ENCODE measurements at regions not wholly inside any gene's neighbourhood (a gene's known extent, or its start where the extent isn't known, plus 50 kb on each side); places are given as distances from the start of the nearest gene placed in this dataset.

- TF ChIP-seq ZFHX2 (tag by site-specific recombination; conservative IDR thresholded peaks at IDR 0.05) = 0 out of 2 replicates have a peak, but pooled peaks have one; percentile 9
- no peak for TF ChIP-seq SCRT1 (tag by site-specific recombination; IDR thresholded peaks at IDR 0.05; ENCODE audit: borderline replicate concordance)
These were observed 195.0 kb upstream of the CEP162 start (continued) for GRCh38 chr6:84422380-84422968.

- ChIA-PET POLR2A (interaction anchor here (0.5 kb wide), 1 partner anchor 24 kb away, joined by 3 read pairs; no protein-coding TSS in a partner anchor), CTCF (interaction anchor here (0.6 to 2.2 kb wide), 12 partner anchors 8 to 1613 kb away, joined by 3 to 44 read pairs (median 7); no protein-coding TSS in a partner anchor)
- H3K4me3 ChIP-seq (ENCODE audit: low read depth, low read length) = no peak overlapping the region
These were observed 193.6 kb upstream of the CEP162 start for GRCh38 chr6:84421031-84421430.

More at GRCh38 chr6:84421031-84421430, 193.6 kb upstream of the CEP162 start:
- Histone ChIP-seq H3K9me3 (ENCODE audit: control insufficient read depth, insufficient read depth, low read depth, low read length) (no peaks in the 10 kb centered on the region), H3K4me1 (ENCODE audit: control insufficient read depth, insufficient read depth, low read length) (peaks cover 9% of the 10 kb centered on the region), H3K27ac (ENCODE audit: extremely low read depth, low read depth, low read length) (no peak overlapping the region), H3K36me3 (ENCODE audit: control insufficient read depth in 2 of 2, insufficient read depth in 1 of 2, low read length in 2 of 2) (no peaks in the 10 kb centered on the region)
- TF ChIP-seq ZBTB6 (tag by site-specific recombination; IDR thresholded peaks at IDR 0.05) (no peak), ZNF266 (tag by site-specific recombination; IDR thresholded peaks at IDR 0.05; ENCODE audit: low read depth) (no peak), ZNF518A (tag by site-specific recombination; conservative IDR thresholded peaks at IDR 0.05; ENCODE audit: low read depth) (no peak), PRDM6 (tag by site-specific recombination; IDR thresholded peaks at IDR 0.05) (peak; percentile 13; the same call in 1 of the 2 replicates), TRIM28 (IDR thresholded peaks at IDR 0.05; ENCODE audit: borderline replicate concordance, low read length) (no peak), ZNF221 (tag by site-specific recombination; IDR thresholded peaks at IDR 0.05; ENCODE audit: borderline replicate concordance) (no peak)

Measured in HEK293 (cell line).